HepG2 (cell line): ENCODE measurements at regions not wholly inside any gene's neighbourhood (a gene's known extent, or its start where the extent isn't known, plus 50 kb on each side); places are given as distances from the start of the nearest gene placed in this dataset.

ENCODE experiments used
- CHCHD3 ChIP-seq: sonication (generic); formaldehyde crosslinking; IDR thresholded peaks from 2 replicates; pipeline ENCODE4 v1.8.0; 2022; ENCODE audit warnings: mild to moderate bottlenecking, missing genetic modification reagents, moderate library complexity
- GABPA ChIP-seq, 2 experiments: IDR thresholded peaks; 2 replicates each; pipeline ENCODE4 v1.6.1; 2011 to 2016; ENCODE audit warnings: low read depth in 2 of 2, low read length in 1 of 2, missing biosample characterization in 1 of 2, missing genetic modification characterization in 1 of 2
- ZNF772 ChIP-seq: sonication (generic); formaldehyde crosslinking; IDR thresholded peaks from 2 replicates; pipeline ENCODE4 v1.5.0; 2020; ENCODE audit warnings: mild to moderate bottlenecking, missing genetic modification reagents
- TF ChIP-seq, protein P1 (sequence below): sonication (generic); formaldehyde crosslinking; IDR thresholded peaks from 2 replicates; pipeline ENCODE4 v1.4.0; 2020; ENCODE audit warnings: missing genetic modification reagents

- TF ChIP-seq, protein P1, sequence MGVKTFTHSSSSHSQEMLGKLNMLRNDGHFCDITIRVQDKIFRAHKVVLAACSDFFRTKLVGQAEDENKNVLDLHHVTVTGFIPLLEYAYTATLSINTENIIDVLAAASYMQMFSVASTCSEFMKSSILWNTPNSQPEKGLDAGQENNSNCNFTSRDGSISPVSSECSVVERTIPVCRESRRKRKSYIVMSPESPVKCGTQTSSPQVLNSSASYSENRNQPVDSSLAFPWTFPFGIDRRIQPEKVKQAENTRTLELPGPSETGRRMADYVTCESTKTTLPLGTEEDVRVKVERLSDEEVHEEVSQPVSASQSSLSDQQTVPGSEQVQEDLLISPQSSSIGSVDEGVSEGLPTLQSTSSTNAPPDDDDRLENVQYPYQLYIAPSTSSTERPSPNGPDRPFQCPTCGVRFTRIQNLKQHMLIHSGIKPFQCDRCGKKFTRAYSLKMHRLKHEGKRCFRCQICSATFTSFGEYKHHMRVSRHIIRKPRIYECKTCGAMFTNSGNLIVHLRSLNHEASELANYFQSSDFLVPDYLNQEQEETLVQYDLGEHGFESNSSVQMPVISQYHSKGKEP (CRISPR knock-in tag), result no peak
- no peak for TF ChIP-seq CHCHD3 (CRISPR knock-in tag)
- TF ChIP-seq ZNF772 (CRISPR knock-in tag), result no peak
- no peak for TF ChIP-seq GABPA (IDR thresholded peaks at IDR 0.05; ENCODE audit: low read depth, low read length)
- no peak for TF ChIP-seq GABPA (CRISPR knock-in tag; IDR thresholded peaks at IDR 0.05; ENCODE audit: low read depth)
Measured at GRCh38 chr12:90823859-90824258, 131.1 kb downstream of the CCER1 start.
